B cell (primary cell): ENCODE measurements at regions not wholly inside any gene's neighbourhood (a gene's known extent, or its start where the extent isn't known, plus 50 kb on each side); places are given as distances from the start of the nearest gene placed in this dataset.
"Not testable (repeated sequence)": the region's sequence is repeated elsewhere in the genome, so short reads cannot be mapped to it uniquely, and the experiment has no call there.

ENCODE experiments used
- CTCF ChIP-seq: fragments of 200-600 bp; IDR thresholded peaks from one replicate; pipeline ENCODE4 v1.8.0; 2022; ENCODE audit warnings: antibody characterized with exemption, mild to moderate bottlenecking
- EZH2 ChIP-seq: IDR thresholded peaks from 2 replicates; pipeline ENCODE4 v1.6.1; 2012; ENCODE audit warnings: borderline replicate concordance, low read depth, mild to moderate bottlenecking, moderate library complexity, low read length; ENCODE audit not compliant: insufficient read depth, poor library complexity, severe bottlenecking

- not testable (repeated sequence) for TF ChIP-seq EZH2, CTCF
These were observed 73.3 kb downstream of the SOX9 start for GRCh38 chr17:72194107-72194440.
